Osteoblast (primary cell): ENCODE measurements at regions not wholly inside any gene's neighbourhood (a gene's known extent, or its start where the extent isn't known, plus 50 kb on each side); places are given as distances from the start of the nearest gene placed in this dataset.

Experiments used
- DNase-seq: peaks from one replicate; pipeline ENCODE4 v3.0.0; 2011; ENCODE audit warnings: low spot score, mixed read lengths; ENCODE audit not compliant: insufficient read length; ENCODE audit errors: missing footprints
- H2AFZ ChIP-seq: 2 replicates; pipeline ENCODE4 v1.6.0; 2011; ENCODE audit warnings: mild to moderate bottlenecking, low read length
- H3K27ac ChIP-seq: 2 replicates; pipeline ENCODE4 v1.5.1; 2011; ENCODE audit warnings: mild to moderate bottlenecking, low read depth, low read length, moderate library complexity
- H3K27me3 ChIP-seq: 2 replicates; pipeline ENCODE4 v1.6.0; 2012; ENCODE audit warnings: mild to moderate bottlenecking, control low read depth, inconsistent platforms, low read length, moderate library complexity; ENCODE audit not compliant: insufficient read depth
- H3K36me3 ChIP-seq: 2 replicates; pipeline ENCODE4 v1.5.1; 2011; ENCODE audit warnings: mild to moderate bottlenecking, low read length, control low read depth, moderate library complexity; ENCODE audit not compliant: insufficient read depth
- H3K4me1 ChIP-seq: 2 replicates; pipeline ENCODE4 v1.5.1; 2011; ENCODE audit warnings: mild to moderate bottlenecking, low read length, control low read depth, moderate library complexity; ENCODE audit not compliant: insufficient read depth
- H3K4me2 ChIP-seq: 2 replicates; pipeline ENCODE4 v1.6.0; 2011; ENCODE audit warnings: mild to moderate bottlenecking, low read length; ENCODE audit not compliant: insufficient read depth
- H3K4me3 ChIP-seq: fragments of 200-600 bp; sonication (generic); 3 replicates; pipeline ENCODE4 v1.5.1; 2012; ENCODE audit warnings: mild to moderate bottlenecking, low read length, inconsistent platforms; ENCODE audit not compliant: insufficient read depth
- H3K79me2 ChIP-seq: 2 replicates; pipeline ENCODE4 v1.6.0; 2012; ENCODE audit warnings: mild to moderate bottlenecking, low read length, control low read depth, inconsistent platforms; ENCODE audit not compliant: insufficient read depth
- H3K9me3 ChIP-seq: 2 replicates; pipeline ENCODE4 v1.5.1; 2011; ENCODE audit warnings: low read depth, low read length, control low read depth
- H4K20me1 ChIP-seq: 2 replicates; pipeline ENCODE4 v1.6.0; 2012; ENCODE audit warnings: mild to moderate bottlenecking, low read length, control low read depth; ENCODE audit not compliant: insufficient read depth
- TF ChIP-seq, protein P1 (sequence below): IDR thresholded peaks from 2 replicates; pipeline ENCODE4 v1.5.1; 2011; ENCODE audit warnings: mild to moderate bottlenecking, low read depth, low read length, moderate library complexity; ENCODE audit errors: extremely low read depth

DNA sequence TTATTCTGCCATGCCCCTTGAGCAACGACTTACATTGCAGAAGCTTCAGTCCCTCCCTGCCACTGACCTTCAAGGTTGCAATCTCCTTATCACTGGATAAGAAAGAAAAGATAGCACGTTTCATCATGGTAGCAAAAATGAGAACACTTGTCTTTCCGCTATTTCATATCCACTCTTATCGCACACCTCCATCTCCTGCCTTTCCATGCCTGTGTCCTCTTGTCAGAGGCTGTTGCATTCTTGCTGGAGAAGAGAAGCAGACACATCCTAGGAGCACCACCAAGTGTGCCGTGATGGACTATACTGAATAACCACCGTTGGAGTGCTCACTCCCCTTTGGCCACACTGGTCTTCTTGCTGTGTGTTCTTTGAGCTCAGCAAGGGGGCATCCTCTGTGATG is 230.6 kb upstream of the IRX3 start:
- no peak overlapping the region for H3K4me2 ChIP-seq
- no peak overlapping the region for H3K4me3 ChIP-seq
- TF ChIP-seq, protein P1, sequence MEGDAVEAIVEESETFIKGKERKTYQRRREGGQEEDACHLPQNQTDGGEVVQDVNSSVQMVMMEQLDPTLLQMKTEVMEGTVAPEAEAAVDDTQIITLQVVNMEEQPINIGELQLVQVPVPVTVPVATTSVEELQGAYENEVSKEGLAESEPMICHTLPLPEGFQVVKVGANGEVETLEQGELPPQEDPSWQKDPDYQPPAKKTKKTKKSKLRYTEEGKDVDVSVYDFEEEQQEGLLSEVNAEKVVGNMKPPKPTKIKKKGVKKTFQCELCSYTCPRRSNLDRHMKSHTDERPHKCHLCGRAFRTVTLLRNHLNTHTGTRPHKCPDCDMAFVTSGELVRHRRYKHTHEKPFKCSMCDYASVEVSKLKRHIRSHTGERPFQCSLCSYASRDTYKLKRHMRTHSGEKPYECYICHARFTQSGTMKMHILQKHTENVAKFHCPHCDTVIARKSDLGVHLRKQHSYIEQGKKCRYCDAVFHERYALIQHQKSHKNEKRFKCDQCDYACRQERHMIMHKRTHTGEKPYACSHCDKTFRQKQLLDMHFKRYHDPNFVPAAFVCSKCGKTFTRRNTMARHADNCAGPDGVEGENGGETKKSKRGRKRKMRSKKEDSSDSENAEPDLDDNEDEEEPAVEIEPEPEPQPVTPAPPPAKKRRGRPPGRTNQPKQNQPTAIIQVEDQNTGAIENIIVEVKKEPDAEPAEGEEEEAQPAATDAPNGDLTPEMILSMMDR, result no peak

DNA sequence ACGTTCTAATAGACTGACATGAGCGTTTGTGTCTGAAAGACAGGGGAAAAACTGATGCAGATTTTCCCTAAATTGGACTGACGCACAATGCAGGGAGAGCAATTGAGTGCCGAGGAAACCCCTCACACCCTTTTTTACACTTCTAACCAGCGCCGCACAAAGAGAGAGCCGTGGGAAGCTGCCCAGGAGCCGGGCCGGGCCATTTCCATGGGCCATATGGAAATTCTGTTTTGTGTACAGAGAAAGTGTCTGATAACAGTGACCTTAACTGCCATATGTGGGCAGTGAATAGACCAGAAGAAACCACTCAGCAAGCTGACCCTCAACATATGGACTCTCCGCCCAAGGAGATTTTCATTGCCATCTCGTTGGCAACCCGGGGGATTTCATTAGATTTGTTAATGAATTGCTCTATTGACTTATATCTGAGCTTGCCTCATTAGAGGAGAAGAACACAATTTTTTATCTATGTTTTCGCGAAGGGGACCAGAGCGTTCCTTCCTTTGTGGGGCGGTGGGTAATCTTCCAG is 225.9 kb upstream of the IRX3 start:
- no peak overlapping the region for H3K27ac ChIP-seq
- no peaks in the 10 kb centered on the region for H3K79me2 ChIP-seq
- no peak for DNase-seq
- H3K9me3 ChIP-seq, result no peaks in the 10 kb centered on the region
- H3K4me3 ChIP-seq, result no peak overlapping the region
- TF ChIP-seq, protein P1, result no peak
- no peaks in the 10 kb centered on the region for H3K36me3 ChIP-seq
- no peaks in the 10 kb centered on the region for H4K20me1 ChIP-seq
- peaks cover 12% of the 10 kb centered on the region for H3K4me1 ChIP-seq
- no peaks in the 10 kb centered on the region for H3K27me3 ChIP-seq
- H3K4me2 ChIP-seq, result no peak overlapping the region
- H2AFZ ChIP-seq, result no peak overlapping the region

More for the DNA sequence above, 230.6 kb upstream of the IRX3 start:
- no peak for DNase-seq
- H3K27me3 ChIP-seq, result no peaks in the 10 kb centered on the region
- no peaks in the 10 kb centered on the region for H4K20me1 ChIP-seq
- no peaks in the 10 kb centered on the region for H3K79me2 ChIP-seq
- H2AFZ ChIP-seq, result no peak overlapping the region
- H3K9me3 ChIP-seq, result no peaks in the 10 kb centered on the region
- no peaks in the 10 kb centered on the region for H3K36me3 ChIP-seq
- no peak overlapping the region for H3K27ac ChIP-seq
- no peaks in the 10 kb centered on the region for H3K4me1 ChIP-seq

DNA sequence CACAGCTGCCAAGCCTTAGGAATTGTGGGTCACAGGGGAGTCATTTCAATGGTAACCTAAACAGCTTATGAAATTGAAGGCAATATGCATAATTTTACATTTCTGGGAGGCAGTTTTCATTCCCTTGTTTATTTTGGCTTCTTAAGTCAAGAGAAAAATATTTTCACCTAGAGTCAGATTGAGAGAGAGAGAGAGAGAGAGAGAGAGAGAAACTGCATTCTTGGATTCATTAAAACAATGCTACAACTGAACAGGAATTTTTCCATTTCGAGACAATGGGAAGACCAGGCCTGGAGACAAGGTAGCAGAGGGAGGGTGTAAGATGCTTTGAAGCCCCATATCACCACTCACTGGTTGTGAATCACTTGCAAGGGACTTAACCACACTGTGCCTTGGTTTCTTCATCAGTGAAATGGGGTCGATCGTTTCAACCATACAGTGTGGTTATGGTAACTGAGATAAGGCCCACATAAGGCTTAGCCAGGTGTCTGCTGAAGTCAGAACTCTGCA is 224.7 kb upstream of the IRX3 start:
- Histone ChIP-seq H3K79me2 (no peaks in the 10 kb centered on the region), H2AFZ (no peak overlapping the region), H3K9me3 (no peaks in the 10 kb centered on the region), H3K4me1 (peaks cover 24% of the 10 kb centered on the region), H3K27me3 (no peaks in the 10 kb centered on the region), H3K4me3 (peak overlapping the region; percentile 38), H4K20me1 (no peaks in the 10 kb centered on the region), H3K27ac (peak overlapping the region; percentile 67), H3K4me2 (peak overlapping the region; percentile 45), H3K36me3 (no peaks in the 10 kb centered on the region)
- TF ChIP-seq, protein P1, result no peak
- DNase-seq, result peak; percentile 89

DNA sequence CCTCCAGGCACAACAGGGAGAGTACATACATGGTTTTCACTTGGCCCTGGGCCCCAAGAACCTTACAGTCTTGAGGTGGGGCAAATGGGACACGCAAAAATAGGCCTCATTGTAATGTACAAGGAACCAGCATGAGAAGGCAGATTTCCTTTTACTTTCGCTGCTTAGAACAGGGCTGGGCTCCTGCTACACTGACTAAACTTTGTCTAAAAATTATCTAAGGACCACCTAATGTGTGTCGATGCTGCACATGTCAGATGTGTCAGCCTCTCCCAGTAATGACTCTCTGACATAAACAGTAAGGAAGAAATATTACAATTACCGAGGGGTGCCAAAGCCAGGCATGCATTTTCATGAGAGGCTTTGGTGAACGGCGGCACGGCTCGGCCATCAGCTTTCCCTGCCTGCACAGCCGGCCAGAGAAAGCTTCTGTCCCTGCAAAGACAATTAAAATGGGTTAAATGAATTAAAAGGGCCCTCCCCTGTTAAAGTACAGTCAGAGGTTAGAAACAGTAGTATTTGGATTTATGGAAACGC is 224.2 kb upstream of the IRX3 start:
- DNase-seq, result peak; percentile 80
- H3K9me3 ChIP-seq, result no peaks in the 10 kb centered on the region
- no peaks in the 10 kb centered on the region for H4K20me1 ChIP-seq
- peaks cover 25% of the 10 kb centered on the region for H3K4me1 ChIP-seq
- no peaks in the 10 kb centered on the region for H3K79me2 ChIP-seq
- TF ChIP-seq, protein P1, result no peak
- H3K27ac ChIP-seq, result peak overlapping the region; percentile 54
- no peaks in the 10 kb centered on the region for H3K27me3 ChIP-seq
- H3K36me3 ChIP-seq, result no peaks in the 10 kb centered on the region
- peak overlapping the region; percentile 2 for H2AFZ ChIP-seq
- H3K4me3 ChIP-seq, result peak overlapping the region; percentile 38
- peak overlapping the region; percentile 45 for H3K4me2 ChIP-seq
